CD4-positive, alpha-beta T cell (primary cell): ENCODE measurements at regions not wholly inside any gene's neighbourhood (a gene's known extent, or its start where the extent isn't known, plus 50 kb on each side); places are given as distances from the start of the nearest gene placed in this dataset.

ENCODE experiments used
- ATAC-seq: fragments of 200-7000 bp; cut with Tn5 transposase; one replicate; pipeline ENCODE4 v1.10.0; 2022; ENCODE audit warnings: mild to moderate bottlenecking; ENCODE audit not compliant: poor library complexity
- CTCF ChIA-PET: fragments of 350-600 bp; sonication (Branson Sonifier 250); formaldehyde crosslinking; loops from one replicate; lab custom pipeline; 2021; ENCODE audit warnings: antibody characterized with exemption, inconsistent platforms; lab: Charles Lee
- POLR2A ChIA-PET: fragments of 350-600 bp; sonication (Branson Sonifier 250); formaldehyde crosslinking; loops from one replicate; lab custom pipeline; 2021; ENCODE audit warnings: antibody characterized with exemption, inconsistent platforms; lab: Charles Lee
- DNase-seq, 14 experiments: peaks; one replicate each; pipeline ENCODE4 v3.0.0-alpha.2; 2013 to 2020; ENCODE audit warnings: mixed read lengths in 2 of 14
- H3K27ac ChIP-seq, 2 donors: one replicate each; pipeline versions ENCODE4 v1.5.1 to v1.7.0; 2013; ENCODE audit warnings: low read length in 2 of 2, low read depth in 1 of 2, mild to moderate bottlenecking in 1 of 2
- H3K27me3 ChIP-seq, 2 experiments: 1 replicate in 1 of 2; 2 replicates in 1 of 2; pipeline versions ENCODE4 v1.6.1 to v1.7.0; 2013; ENCODE audit warnings: low read length in 2 of 2, control low read depth in 1 of 2, mild to moderate bottlenecking in 1 of 2, moderate library complexity in 1 of 2; ENCODE audit not compliant: insufficient read depth in 2 of 2, control insufficient read depth in 1 of 2
- H3K36me3 ChIP-seq: one replicate; pipeline ENCODE4 v1.6.1; 2013; ENCODE audit warnings: low read length, control low read depth; ENCODE audit not compliant: insufficient read depth
- H3K4me1 ChIP-seq: one replicate; pipeline ENCODE4 v1.6.1; 2013; ENCODE audit warnings: low read length, control low read depth; ENCODE audit not compliant: insufficient read depth
- H3K4me3 ChIP-seq: one replicate; pipeline ENCODE4 v1.5.1; 2013; ENCODE audit warnings: mild to moderate bottlenecking, low read length, moderate library complexity
- H3K9me3 ChIP-seq, 2 experiments: 1 replicate in 1 of 2; 2 replicates in 1 of 2; pipeline versions ENCODE4 v1.6.1 to v1.7.0; 2013; ENCODE audit warnings: low read length in 2 of 2, mild to moderate bottlenecking in 2 of 2, control low read depth in 1 of 2, moderate library complexity in 1 of 2; ENCODE audit not compliant: control insufficient read depth in 1 of 2, insufficient read depth in 1 of 2
- H3K27ac Mint-ChIP-seq: one replicate; pipeline ENCODE4 v1.8.0; 2020; ENCODE audit warnings: mixed read lengths
- H3K27me3 Mint-ChIP-seq: one replicate; pipeline ENCODE4 v1.8.0; 2021; ENCODE audit warnings: mixed read lengths
- H3K36me3 Mint-ChIP-seq: one replicate; pipeline ENCODE4 v1.8.0; 2021; ENCODE audit warnings: low read depth, mixed read lengths
- H3K4me1 Mint-ChIP-seq: one replicate; pipeline ENCODE4 v1.8.0; 2021; ENCODE audit warnings: low read depth, mixed read lengths
- H3K4me3 Mint-ChIP-seq: one replicate; pipeline ENCODE4 v1.8.0; 2020; ENCODE audit warnings: mild to moderate bottlenecking, mixed read lengths
- H3K9me3 Mint-ChIP-seq: one replicate; pipeline ENCODE4 v1.8.0; 2020; ENCODE audit warnings: mixed read lengths
- CTCF ChIP-seq: fragments of 200-600 bp; IDR thresholded peaks from one replicate; pipeline ENCODE4 v1.8.0; 2022; ENCODE audit warnings: antibody characterized with exemption, mild to moderate bottlenecking
- intact Hi-C, 2 experiments: fragments of 100-400 bp; cut with DNase I in 1 of 2; cut with micrococcal nuclease in 1 of 2; formaldehyde crosslinking; loops; one replicate each; pipeline versions ENCODE4 v1.15.1 to v1.9.0; 2023 to 2025; cut with DNase I, micrococcal nuclease

GRCh38 chr14:21804981-21805380, 131.4 kb upstream of the OR4E1 start:
- Mint-ChIP-seq H3K4me3 (no peak overlapping the region), H3K27ac (no peak overlapping the region), H3K36me3 (no peaks in the 10 kb centered on the region), H3K4me1 (no peaks in the 10 kb centered on the region), H3K27me3 (peaks cover 43% of the 10 kb centered on the region), H3K9me3 (no peaks in the 10 kb centered on the region)
- no peak for TF ChIP-seq CTCF
- Histone ChIP-seq H3K9me3 (no peaks in the 10 kb centered on the region), H3K27me3 (no peaks in the 10 kb centered on the region), H3K27ac (no peak overlapping the region), H3K36me3 (no peaks in the 10 kb centered on the region), H3K4me3 (no peak overlapping the region), H3K4me1 (no peaks in the 10 kb centered on the region)
- DNase-seq = no peak
- ATAC-seq = no peak
- ChIA-PET POLR2A (no interaction called here), CTCF (no interaction called here)
- intact Hi-C loops = no loop called here

GRCh38 chr14:21802441-21802840, 128.8 kb upstream of the OR4E1 start:
- H3K4me3 Mint-ChIP-seq = no peak overlapping the region
- ChIA-PET CTCF (no interaction called here), POLR2A (no interaction called here)
- H3K27me3 Mint-ChIP-seq = peaks cover 29% of the 10 kb centered on the region
- Histone ChIP-seq H3K9me3 (no peaks in the 10 kb centered on the region), H3K4me1 (no peaks in the 10 kb centered on the region), H3K4me3 (no peak overlapping the region), H3K27ac (no peak overlapping the region), H3K36me3 (no peaks in the 10 kb centered on the region), H3K27me3 (no peaks in the 10 kb centered on the region)
- H3K9me3 Mint-ChIP-seq = no peaks in the 10 kb centered on the region
- ATAC-seq (no peak), DNase-seq (no peak)
- H3K27ac Mint-ChIP-seq = no peak overlapping the region
- H3K36me3 Mint-ChIP-seq = no peaks in the 10 kb centered on the region
- H3K4me1 Mint-ChIP-seq = no peaks in the 10 kb centered on the region
- intact Hi-C loops = no loop called here
- TF ChIP-seq CTCF = no peak

GRCh38 chr14:21796916-21797315, 123.3 kb upstream of the OR4E1 start:
- Mint-ChIP-seq H3K36me3 (no peaks in the 10 kb centered on the region), H3K4me1 (peaks cover 6% of the 10 kb centered on the region), H3K27me3 (peaks cover 17% of the 10 kb centered on the region), H3K9me3 (peaks cover 6% of the 10 kb centered on the region), H3K4me3 (peak overlapping the region; percentile 80), H3K27ac (peak overlapping the region; percentile 74)
- peak; percentile 48 for ATAC-seq
- DNase-seq = peak in 5 of 14 experiments; percentile 5 to 56 (median 41)
- POLR2A ChIA-PET = interaction anchor here (0.6 to 1.1 kb wide), 2 partner anchors 28 to 710 kb away, joined by 4 read pairs; no protein-coding TSS in a partner anchor
- no peak for TF ChIP-seq CTCF
- H3K9me3 ChIP-seq = no peaks in the 10 kb centered on the region
- no peak overlapping the region for H3K27ac ChIP-seq
- H3K4me1 ChIP-seq = no peaks in the 10 kb centered on the region
- CTCF ChIA-PET = interaction anchor here (0.8 kb wide), 1 partner anchor 28 kb away, joined by 3 read pairs; no protein-coding TSS in a partner anchor
- intact Hi-C loops = no loop called here
- H3K4me3 ChIP-seq = peak overlapping the region; percentile 27
- H3K36me3 ChIP-seq = no peaks in the 10 kb centered on the region
- H3K27me3 ChIP-seq = no peaks in the 10 kb centered on the region
